HEK293T (cell line): ENCODE measurements at regions not wholly inside any gene's neighbourhood (a gene's known extent, or its start where the extent isn't known, plus 50 kb on each side); places are given as distances from the start of the nearest gene placed in this dataset.

ENCODE experiments used
- FOXA1 ChIP-seq: fragments of 450-650 bp; IDR thresholded peaks from 2 replicates; pipeline ENCODE4 v1.6.1; 2016; ENCODE audit warnings: mild to moderate bottlenecking
- FOXM1 ChIP-seq: fragments of 450-650 bp; IDR thresholded peaks from 2 replicates; pipeline ENCODE4 v1.6.1; 2017; ENCODE audit warnings: mild to moderate bottlenecking, borderline replicate concordance
- SP1 ChIP-seq: fragments of 450-650 bp; IDR thresholded peaks from 2 replicates; pipeline ENCODE4 v1.6.1; 2017
- TARDBP ChIP-seq: fragments of 450-650 bp; IDR thresholded peaks from 2 replicates; pipeline ENCODE4 v1.6.1; 2016

- TF ChIP-seq TARDBP (no peak), FOXM1 (no peak), FOXA1 (no peak), SP1 (no peak)
Observed at GRCh38 chr4:126563389-126563788, 1069.4 kb upstream of the INTU start.
